ENCODE measurements at regions not wholly inside any gene's neighbourhood (a gene's known extent, or its start where the extent isn't known, plus 50 kb on each side); places are given as distances from the start of the nearest gene placed in this dataset.

DNA sequence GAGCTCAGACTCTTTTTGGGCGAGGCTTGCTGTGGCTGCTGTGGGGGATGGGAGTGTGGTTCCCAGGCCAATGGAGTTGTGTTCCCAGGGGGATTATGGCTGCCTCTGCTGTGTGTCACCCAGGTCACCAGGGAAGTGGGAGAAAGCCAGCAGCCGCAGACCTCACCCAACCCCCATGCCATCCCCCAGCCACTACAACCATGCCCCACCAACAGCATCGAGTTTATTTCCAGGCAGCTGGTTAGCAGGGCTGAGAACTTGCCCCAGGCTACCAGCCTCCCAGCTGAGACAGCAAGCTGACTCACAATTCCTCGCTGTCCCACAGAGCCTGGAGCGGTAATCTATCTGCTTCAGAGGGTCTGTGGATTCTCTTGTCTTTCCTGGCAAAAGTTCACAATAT lies 331.7 kb downstream of the FRK start:
- TF ChIP-seq, protein P1, sequence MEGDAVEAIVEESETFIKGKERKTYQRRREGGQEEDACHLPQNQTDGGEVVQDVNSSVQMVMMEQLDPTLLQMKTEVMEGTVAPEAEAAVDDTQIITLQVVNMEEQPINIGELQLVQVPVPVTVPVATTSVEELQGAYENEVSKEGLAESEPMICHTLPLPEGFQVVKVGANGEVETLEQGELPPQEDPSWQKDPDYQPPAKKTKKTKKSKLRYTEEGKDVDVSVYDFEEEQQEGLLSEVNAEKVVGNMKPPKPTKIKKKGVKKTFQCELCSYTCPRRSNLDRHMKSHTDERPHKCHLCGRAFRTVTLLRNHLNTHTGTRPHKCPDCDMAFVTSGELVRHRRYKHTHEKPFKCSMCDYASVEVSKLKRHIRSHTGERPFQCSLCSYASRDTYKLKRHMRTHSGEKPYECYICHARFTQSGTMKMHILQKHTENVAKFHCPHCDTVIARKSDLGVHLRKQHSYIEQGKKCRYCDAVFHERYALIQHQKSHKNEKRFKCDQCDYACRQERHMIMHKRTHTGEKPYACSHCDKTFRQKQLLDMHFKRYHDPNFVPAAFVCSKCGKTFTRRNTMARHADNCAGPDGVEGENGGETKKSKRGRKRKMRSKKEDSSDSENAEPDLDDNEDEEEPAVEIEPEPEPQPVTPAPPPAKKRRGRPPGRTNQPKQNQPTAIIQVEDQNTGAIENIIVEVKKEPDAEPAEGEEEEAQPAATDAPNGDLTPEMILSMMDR (IDR thresholded peaks at IDR 0.05; ENCODE audit: low read depth, low read length, missing control alignments) = no peak
- DNase-seq (ENCODE audit: extremely low read depth, low read depth) = no peak

DNA sequence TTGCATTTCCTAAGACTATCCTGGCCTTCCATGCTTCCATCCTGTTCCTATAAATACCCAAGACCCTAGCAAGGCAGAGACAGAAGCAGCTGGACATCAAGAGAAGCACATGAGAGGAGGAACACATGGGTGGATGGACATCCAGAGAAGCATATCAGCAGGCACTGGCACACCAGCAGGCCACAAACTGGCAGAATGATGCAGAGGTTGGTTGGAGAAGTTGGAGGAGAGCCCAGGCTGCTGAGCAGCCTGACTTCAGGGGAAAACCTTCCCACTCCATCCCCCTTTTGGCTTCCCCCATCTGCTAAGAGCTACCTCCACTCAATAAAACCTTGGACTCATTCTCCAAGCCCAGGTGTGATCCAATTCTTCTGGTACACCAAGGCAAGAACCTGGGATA lies 332.5 kb downstream of the FRK start:
- no peak for DNase-seq (ENCODE audit: extremely low read depth, low read depth)
- no peak overlapping the region for H3K4me3 ChIP-seq (replicated peaks; ENCODE audit: low read depth, low read length)
- TF ChIP-seq, protein P1 (IDR thresholded peaks at IDR 0.05; ENCODE audit: low read depth, low read length, missing control alignments) = no peak

More for the DNA sequence above, 331.7 kb downstream of the FRK start:
- H3K4me3 ChIP-seq (replicated peaks; ENCODE audit: low read depth, low read length) = no peak overlapping the region

DNA sequence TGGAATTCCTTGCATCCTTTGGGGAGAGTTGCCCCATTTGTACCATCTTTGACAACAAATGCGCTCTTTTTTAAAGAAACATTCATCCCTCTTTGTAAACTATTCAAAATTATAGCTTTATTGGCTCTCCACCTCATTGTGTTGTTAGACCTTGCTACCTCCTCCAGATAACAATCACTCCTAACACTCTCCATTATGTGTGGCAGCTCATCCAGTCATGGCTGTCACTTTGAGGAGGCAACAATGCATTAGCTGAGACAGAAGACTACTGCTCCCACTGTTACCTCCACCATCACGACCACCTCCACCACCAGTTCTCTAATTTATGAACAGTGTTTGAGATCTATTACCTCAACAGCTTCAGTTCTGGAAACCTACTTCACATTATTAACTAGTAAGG lies 339.1 kb downstream of the FRK start:
- no peak for DNase-seq (ENCODE audit: extremely low read depth, low read depth)
- TF ChIP-seq, protein P1 (IDR thresholded peaks at IDR 0.05; ENCODE audit: low read depth, low read length, missing control alignments) = no peak
- no peak overlapping the region for H3K4me3 ChIP-seq (replicated peaks; ENCODE audit: low read depth, low read length)

DNA sequence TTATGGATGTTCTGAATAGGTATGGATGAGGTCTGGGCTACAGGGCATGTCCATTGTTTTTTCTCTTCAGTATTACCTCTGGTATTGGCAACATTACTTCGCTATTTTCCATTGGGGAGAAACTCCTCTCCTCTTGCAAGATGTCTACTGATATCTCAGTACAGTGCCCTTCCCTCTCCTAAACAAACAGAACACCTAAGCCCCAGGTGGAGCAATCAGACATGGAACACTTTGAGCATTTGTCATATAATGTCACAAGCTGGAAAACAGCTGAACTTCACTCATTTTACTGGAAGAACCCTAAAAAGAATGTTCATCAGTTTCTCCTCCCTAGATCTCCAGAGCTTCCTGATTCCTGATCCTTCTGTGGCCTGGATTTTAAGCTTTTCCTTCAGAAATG lies 339.8 kb downstream of the FRK start:
- TF ChIP-seq, protein P1 (IDR thresholded peaks at IDR 0.05; ENCODE audit: low read depth, low read length, missing control alignments) = no peak
- no peak overlapping the region for H3K4me3 ChIP-seq (replicated peaks; ENCODE audit: low read depth, low read length)
- DNase-seq (ENCODE audit: extremely low read depth, low read depth) = no peak

DNA sequence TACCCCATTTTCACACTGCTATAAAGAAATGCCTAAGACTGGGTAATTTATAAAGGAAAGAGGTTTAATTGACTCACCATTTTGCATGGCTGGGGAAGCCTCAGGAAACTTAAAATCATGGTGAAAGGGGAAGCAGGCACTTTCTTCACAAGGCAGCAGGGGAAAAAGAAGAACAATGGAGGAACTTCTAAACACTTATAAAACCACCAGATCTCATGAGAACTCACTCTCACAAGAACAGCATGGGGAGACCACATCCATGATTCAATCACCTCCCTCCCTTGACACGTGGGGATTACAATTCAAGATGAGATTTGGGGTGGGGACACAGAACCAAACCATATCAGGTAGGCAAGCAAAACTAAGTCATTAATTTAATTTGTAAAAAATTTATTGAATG lies 343.2 kb downstream of the FRK start:
- H3K4me3 ChIP-seq (replicated peaks; ENCODE audit: low read depth, low read length) = no peak overlapping the region
- DNase-seq (ENCODE audit: extremely low read depth, low read depth) = no peak
- TF ChIP-seq, protein P1 (IDR thresholded peaks at IDR 0.05; ENCODE audit: low read depth, low read length, missing control alignments) = no peak

DNA sequence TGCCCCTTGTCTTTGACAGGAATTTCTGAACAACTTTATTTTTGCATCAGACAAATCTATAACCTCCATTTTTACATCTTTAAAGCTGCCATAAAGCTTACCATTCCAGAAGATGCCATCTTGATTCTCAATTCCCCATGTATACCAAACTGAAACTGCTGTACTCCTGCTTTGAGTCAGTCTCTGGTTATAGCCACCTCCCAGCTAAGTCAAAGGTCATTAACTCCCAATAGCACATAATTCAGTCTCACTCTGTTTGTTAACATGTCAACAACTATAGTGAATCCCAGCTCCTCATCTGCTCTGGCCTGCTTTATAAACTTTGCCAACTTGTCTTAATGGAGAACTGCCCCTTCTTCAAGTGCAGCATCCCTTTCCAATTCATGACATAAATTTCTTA lies 343.6 kb downstream of the FRK start:
- TF ChIP-seq, protein P1 (IDR thresholded peaks at IDR 0.05; ENCODE audit: low read depth, low read length, missing control alignments) = no peak
- DNase-seq (ENCODE audit: extremely low read depth, low read depth) = no peak

DNA sequence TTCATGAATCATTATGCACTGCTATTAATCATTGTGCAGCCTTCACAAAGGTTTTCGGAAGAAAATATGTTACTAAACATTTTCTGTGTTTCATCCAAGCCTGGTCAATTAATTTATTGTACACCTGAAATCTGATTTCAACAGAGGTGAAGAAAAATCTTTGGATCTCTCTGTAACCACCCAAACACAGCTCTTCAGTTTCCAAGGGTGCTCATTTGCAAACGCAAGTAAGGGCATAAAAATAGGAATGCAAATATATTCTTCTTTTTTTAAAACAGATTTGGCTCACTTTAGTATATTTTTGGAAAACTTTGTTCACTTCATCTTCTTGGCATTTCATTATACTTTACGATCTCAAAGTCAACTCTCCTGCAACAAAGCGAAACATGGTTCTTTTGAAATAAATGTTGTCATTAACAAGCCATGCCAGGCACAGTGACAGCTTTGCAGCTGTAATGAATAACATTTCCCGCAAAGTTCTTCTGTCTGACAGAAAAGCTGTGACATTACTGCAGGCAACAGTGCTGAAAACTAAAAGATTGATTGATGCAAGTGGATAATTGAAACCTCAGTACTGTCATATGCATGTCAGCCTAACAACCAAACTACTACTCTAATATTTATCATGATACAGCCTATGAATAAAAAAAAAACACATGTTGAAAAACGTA lies 348.3 kb downstream of the FRK start:
- no peak for DNase-seq (ENCODE audit: extremely low read depth, low read depth)
- TF ChIP-seq, protein P1 (IDR thresholded peaks at IDR 0.05; ENCODE audit: low read depth, low read length, missing control alignments) = no peak

More for the DNA sequence above, 343.6 kb downstream of the FRK start:
- no peak overlapping the region for H3K4me3 ChIP-seq (replicated peaks; ENCODE audit: low read depth, low read length)

More for the DNA sequence above, 348.3 kb downstream of the FRK start:
- no peak overlapping the region for H3K4me3 ChIP-seq (replicated peaks; ENCODE audit: low read depth, low read length)

All from HFF-Myc (cell line).